NT2/D1 (cell line): ENCODE measurements at regions not wholly inside any gene's neighbourhood (a gene's known extent, or its start where the extent isn't known, plus 50 kb on each side); places are given as distances from the start of the nearest gene placed in this dataset.
"Not testable (repeated sequence)": the region's sequence is repeated elsewhere in the genome, so short reads cannot be mapped to it uniquely, and the experiment has no call there.

Experiments
- DNase-seq: peaks from one replicate; pipeline ENCODE4 v3.0.0-alpha.2; 2011; ENCODE audit warnings: low read depth, low spot score
- H3K27me3 ChIP-seq: 2 replicates; pipeline ENCODE4 v1.6.0; 2011; ENCODE audit warnings: mild to moderate bottlenecking; ENCODE audit not compliant: insufficient read length, insufficient read depth
- H3K36me3 ChIP-seq: 2 replicates; pipeline ENCODE4 v1.6.1; 2011; ENCODE audit warnings: mild to moderate bottlenecking, low read length, mixed read lengths; ENCODE audit not compliant: insufficient read depth, insufficient read length
- H3K4me1 ChIP-seq: 2 replicates; pipeline ENCODE4 v1.5.1; 2011; ENCODE audit not compliant: insufficient read depth, insufficient read length
- H3K4me3 ChIP-seq: 2 replicates; pipeline ENCODE4 v1.5.1; 2011; ENCODE audit warnings: low read depth; ENCODE audit not compliant: insufficient read length
- H3K9ac ChIP-seq: 2 replicates; pipeline ENCODE4 v1.6.0; 2011; ENCODE audit warnings: low read depth; ENCODE audit not compliant: insufficient read length
- H3K9me3 ChIP-seq: 2 replicates; pipeline ENCODE4 v1.5.1; 2011; ENCODE audit warnings: mild to moderate bottlenecking, low read length; ENCODE audit not compliant: insufficient read depth
- SUZ12 ChIP-seq: IDR thresholded peaks from 2 replicates; pipeline ENCODE4 v1.6.1; 2011; ENCODE audit not compliant: insufficient read length, insufficient read depth; ENCODE audit errors: extremely low read depth
- YY1 ChIP-seq: IDR thresholded peaks from 2 replicates; pipeline ENCODE4 v1.6.1; 2011; ENCODE audit not compliant: insufficient read length, insufficient read depth
- ZNF274 ChIP-seq: IDR thresholded peaks from 2 replicates; pipeline ENCODE4 v1.6.1; 2011; ENCODE audit warnings: mild to moderate bottlenecking, low read depth, low read length

GRCh38 chr4:153887217-153887616 is 98.3 kb upstream of the SFRP2 start:
- H3K36me3 ChIP-seq = no peaks in the 10 kb centered on the region
- no peaks in the 10 kb centered on the region for H3K27me3 ChIP-seq
- no peaks in the 10 kb centered on the region for H3K4me1 ChIP-seq
- H3K9ac ChIP-seq = no peak overlapping the region
- DNase-seq = no peak
- peaks cover 2% of the 10 kb centered on the region; the same call in 1 of the 2 replicates for H3K9me3 ChIP-seq
- H3K4me3 ChIP-seq = no peak overlapping the region
- TF ChIP-seq ZNF274 (no peak), YY1 (no peak), SUZ12 (no peak)

- Histone ChIP-seq H3K4me3 (no peak overlapping the region), H3K27me3 (no peaks in the 10 kb centered on the region), H3K4me1 (no peaks in the 10 kb centered on the region), H3K9ac (no peak overlapping the region), H3K9me3 (peaks cover 28% of the 10 kb centered on the region), H3K36me3 (no peaks in the 10 kb centered on the region)
- no peak for TF ChIP-seq YY1
- TF ChIP-seq SUZ12 = no peak
- TF ChIP-seq ZNF274 = no peak
- no peak for DNase-seq
Observed at GRCh38 chr4:153884325-153884724, 95.4 kb upstream of the SFRP2 start.

GRCh38 chr4:153880983-153881382 is 92.1 kb upstream of the SFRP2 start:
- no peak for DNase-seq
- Histone ChIP-seq H3K36me3 (no peaks in the 10 kb centered on the region), H3K9me3 (peaks cover 29% of the 10 kb centered on the region), H3K27me3 (no peaks in the 10 kb centered on the region), H3K4me1 (no peaks in the 10 kb centered on the region), H3K9ac (no peak overlapping the region), H3K4me3 (no peak overlapping the region)
- TF ChIP-seq ZNF274 (no peak), SUZ12 (no peak), YY1 (no peak)

- Histone ChIP-seq H3K9me3 (peaks cover 29% of the 10 kb centered on the region), H3K36me3 (no peaks in the 10 kb centered on the region), H3K9ac (no peak overlapping the region), H3K4me3 (no peak overlapping the region), H3K27me3 (no peaks in the 10 kb centered on the region), H3K4me1 (no peaks in the 10 kb centered on the region)
- TF ChIP-seq ZNF274 (no peak), SUZ12 (no peak)
- DNase-seq = no peak
Observed at GRCh38 chr4:153877898-153878297, 89.0 kb upstream of the SFRP2 start.

GRCh38 chr4:153873741-153874140 is 84.9 kb upstream of the SFRP2 start:
- Histone ChIP-seq H3K4me1 (no peaks in the 10 kb centered on the region), H3K4me3 (no peak overlapping the region), H3K9me3 (no peaks in the 10 kb centered on the region), H3K36me3 (no peaks in the 10 kb centered on the region), H3K27me3 (no peaks in the 10 kb centered on the region), H3K9ac (no peak overlapping the region)
- TF ChIP-seq YY1 (no peak), ZNF274 (no peak), SUZ12 (no peak)
- DNase-seq = no peak

GRCh38 chr4:153866766-153867165 is 77.9 kb upstream of the SFRP2 start:
- not testable (repeated sequence) for H3K27me3 ChIP-seq, H3K9ac ChIP-seq, H3K4me1 ChIP-seq, H3K36me3 ChIP-seq, DNase-seq, H3K4me3 ChIP-seq
- peaks cover 18% of the 10 kb centered on the region; the same call in 1 of the 2 replicates for H3K9me3 ChIP-seq

GRCh38 chr4:153852501-153852900 is 63.6 kb upstream of the SFRP2 start:
- Histone ChIP-seq H3K9ac (no peak overlapping the region), H3K27me3 (no peaks in the 10 kb centered on the region), H3K4me3 (no peak overlapping the region), H3K36me3 (no peaks in the 10 kb centered on the region), H3K9me3 (no peaks in the 10 kb centered on the region), H3K4me1 (no peaks in the 10 kb centered on the region)
- DNase-seq = no peak
- TF ChIP-seq ZNF274 (no peak), YY1 (no peak), SUZ12 (no peak)
